Neural progenitor cell (in vitro differentiated cells): ENCODE measurements at regions not wholly inside any gene's neighbourhood (a gene's known extent, or its start where the extent isn't known, plus 50 kb on each side); places are given as distances from the start of the nearest gene placed in this dataset.

ENCODE experiments used
- DNase-seq: peaks from one replicate; pipeline ENCODE4 v3.0.0-alpha.2; 2016; ENCODE audit warnings: low spot score
- H2AFZ ChIP-seq: fragments of 200-600 bp; sonication (generic); replicated peaks from 2 replicates; pipeline ENCODE4 v1.6.1; 2016; ENCODE audit warnings: antibody characterized with exemption
- H3F3A ChIP-seq: fragments of 200-600 bp; sonication (generic); 2 replicates; pipeline ENCODE4 v1.6.1; 2016; ENCODE audit warnings: antibody characterized with exemption, low read depth
- H3K27ac ChIP-seq: fragments of 200-600 bp; sonication (generic); 2 replicates; pipeline ENCODE4 v1.5.1; 2016; ENCODE audit warnings: mild to moderate bottlenecking
- H3K27me3 ChIP-seq: fragments of 200-600 bp; sonication (generic); 2 replicates; pipeline ENCODE4 v1.6.1; 2016; ENCODE audit warnings: mild to moderate bottlenecking, moderate library complexity
- H3K36me3 ChIP-seq: fragments of 200-600 bp; sonication (generic); 2 replicates; pipeline ENCODE4 v1.5.1; 2016
- H3K4me1 ChIP-seq: fragments of 200-600 bp; sonication (generic); 2 replicates; pipeline ENCODE4 v1.6.1; 2016; ENCODE audit warnings: mixed run types
- H3K4me2 ChIP-seq: fragments of 200-600 bp; sonication (generic); 2 replicates; pipeline ENCODE4 v1.6.1; 2016
- H3K4me3 ChIP-seq: fragments of 200-600 bp; sonication (generic); 2 replicates; pipeline ENCODE4 v1.5.1; 2016
- H3K79me2 ChIP-seq: fragments of 200-600 bp; sonication (generic); 2 replicates; pipeline ENCODE4 v1.6.1; 2016; ENCODE audit warnings: low read depth
- H3K9ac ChIP-seq: fragments of 200-600 bp; sonication (generic); 2 replicates; pipeline ENCODE4 v1.6.1; 2016
- H3K9me3 ChIP-seq: fragments of 200-600 bp; sonication (generic); 2 replicates; pipeline ENCODE4 v1.5.1; 2016; ENCODE audit warnings: low read depth
- H4K20me1 ChIP-seq: fragments of 200-600 bp; sonication (generic); 2 replicates; pipeline ENCODE4 v1.6.1; 2016; ENCODE audit warnings: low read depth
- H3K27ac Mint-ChIP-seq: 3 replicates; pipeline ENCODE4 v1.8.0; 2021; ENCODE audit warnings: mixed read lengths
- H3K27me3 Mint-ChIP-seq: 2 replicates; pipeline ENCODE4 v1.8.0; 2022; ENCODE audit warnings: low read depth, mild to moderate bottlenecking, inconsistent platforms, moderate library complexity, mixed read lengths; ENCODE audit not compliant: insufficient read depth
- H3K36me3 Mint-ChIP-seq: 3 replicates; pipeline ENCODE4 v1.8.0; 2021; ENCODE audit warnings: mixed read lengths
- H3K4me1 Mint-ChIP-seq: 3 replicates; pipeline ENCODE4 v1.8.0; 2021; ENCODE audit warnings: mixed read lengths
- H3K4me3 Mint-ChIP-seq: 3 replicates; pipeline ENCODE4 v1.8.0; 2021; ENCODE audit warnings: mild to moderate bottlenecking, moderate library complexity, mixed read lengths
- H3K9me3 Mint-ChIP-seq: 3 replicates; pipeline ENCODE4 v1.8.0; 2020; ENCODE audit warnings: mixed read lengths
- EZH2 ChIP-seq: fragments of 200-600 bp; sonication (generic); IDR thresholded peaks from 2 replicates; pipeline ENCODE4 v1.6.1; 2017; ENCODE audit warnings: antibody characterized with exemption, mild to moderate bottlenecking, moderate library complexity
- EZH2phosphoT487 ChIP-seq: fragments of 200-600 bp; sonication (generic); IDR thresholded peaks from 2 replicates; pipeline ENCODE4 v1.6.1; 2017; ENCODE audit warnings: antibody characterized with exemption
- TF ChIP-seq, protein P1 (sequence below): fragments of 200-600 bp; sonication (generic); IDR thresholded peaks from 2 replicates; pipeline ENCODE4 v1.5.1; 2017; ENCODE audit warnings: antibody characterized with exemption, mild to moderate bottlenecking

DNA sequence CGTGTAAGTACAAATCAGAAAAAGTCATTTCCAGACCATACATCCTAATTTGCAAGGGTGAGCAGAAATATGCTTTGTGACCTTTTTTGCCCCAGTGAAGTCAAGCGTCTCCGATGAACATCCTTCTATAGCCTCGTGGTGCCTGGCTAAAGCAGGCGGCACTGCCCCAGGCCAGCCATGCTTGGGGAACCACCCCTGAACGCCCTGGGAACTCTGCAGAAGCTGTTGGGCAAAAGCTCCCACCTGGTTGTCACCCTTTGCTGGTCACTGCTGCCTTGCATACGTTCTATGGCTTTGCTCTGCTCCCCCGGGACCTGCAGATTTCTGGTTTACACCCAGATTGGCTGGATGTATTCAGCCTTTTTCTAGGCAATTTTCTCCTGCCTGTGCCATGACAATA is 256.4 kb downstream of the SS18 start:
- no peak overlapping the region for H2AFZ ChIP-seq
- H3K4me1 ChIP-seq = peaks cover 4% of the 10 kb centered on the region
- no peak overlapping the region for H3K4me3 ChIP-seq
- H3K36me3 ChIP-seq = no peaks in the 10 kb centered on the region
- no peak overlapping the region for H3K9ac ChIP-seq
- TF ChIP-seq EZH2 = no peak
- TF ChIP-seq, protein P1, sequence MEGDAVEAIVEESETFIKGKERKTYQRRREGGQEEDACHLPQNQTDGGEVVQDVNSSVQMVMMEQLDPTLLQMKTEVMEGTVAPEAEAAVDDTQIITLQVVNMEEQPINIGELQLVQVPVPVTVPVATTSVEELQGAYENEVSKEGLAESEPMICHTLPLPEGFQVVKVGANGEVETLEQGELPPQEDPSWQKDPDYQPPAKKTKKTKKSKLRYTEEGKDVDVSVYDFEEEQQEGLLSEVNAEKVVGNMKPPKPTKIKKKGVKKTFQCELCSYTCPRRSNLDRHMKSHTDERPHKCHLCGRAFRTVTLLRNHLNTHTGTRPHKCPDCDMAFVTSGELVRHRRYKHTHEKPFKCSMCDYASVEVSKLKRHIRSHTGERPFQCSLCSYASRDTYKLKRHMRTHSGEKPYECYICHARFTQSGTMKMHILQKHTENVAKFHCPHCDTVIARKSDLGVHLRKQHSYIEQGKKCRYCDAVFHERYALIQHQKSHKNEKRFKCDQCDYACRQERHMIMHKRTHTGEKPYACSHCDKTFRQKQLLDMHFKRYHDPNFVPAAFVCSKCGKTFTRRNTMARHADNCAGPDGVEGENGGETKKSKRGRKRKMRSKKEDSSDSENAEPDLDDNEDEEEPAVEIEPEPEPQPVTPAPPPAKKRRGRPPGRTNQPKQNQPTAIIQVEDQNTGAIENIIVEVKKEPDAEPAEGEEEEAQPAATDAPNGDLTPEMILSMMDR = no peak
- no peak for TF ChIP-seq EZH2phosphoT487
- Mint-ChIP-seq H3K36me3 (no peaks in the 10 kb centered on the region), H3K27me3 (peaks cover 4% of the 10 kb centered on the region), H3K4me3 (no peak overlapping the region), H3K4me1 (peaks cover 24% of the 10 kb centered on the region), H3K27ac (no peak overlapping the region), H3K9me3 (no peaks in the 10 kb centered on the region)
- H3K27me3 ChIP-seq = no peaks in the 10 kb centered on the region
- no peaks in the 10 kb centered on the region for H3K79me2 ChIP-seq
- no peaks in the 10 kb centered on the region for H3F3A ChIP-seq
- no peak for DNase-seq
- no peak overlapping the region for H3K4me2 ChIP-seq
- H4K20me1 ChIP-seq = no peaks in the 10 kb centered on the region
- no peak overlapping the region for H3K27ac ChIP-seq
- no peaks in the 10 kb centered on the region for H3K9me3 ChIP-seq

DNA sequence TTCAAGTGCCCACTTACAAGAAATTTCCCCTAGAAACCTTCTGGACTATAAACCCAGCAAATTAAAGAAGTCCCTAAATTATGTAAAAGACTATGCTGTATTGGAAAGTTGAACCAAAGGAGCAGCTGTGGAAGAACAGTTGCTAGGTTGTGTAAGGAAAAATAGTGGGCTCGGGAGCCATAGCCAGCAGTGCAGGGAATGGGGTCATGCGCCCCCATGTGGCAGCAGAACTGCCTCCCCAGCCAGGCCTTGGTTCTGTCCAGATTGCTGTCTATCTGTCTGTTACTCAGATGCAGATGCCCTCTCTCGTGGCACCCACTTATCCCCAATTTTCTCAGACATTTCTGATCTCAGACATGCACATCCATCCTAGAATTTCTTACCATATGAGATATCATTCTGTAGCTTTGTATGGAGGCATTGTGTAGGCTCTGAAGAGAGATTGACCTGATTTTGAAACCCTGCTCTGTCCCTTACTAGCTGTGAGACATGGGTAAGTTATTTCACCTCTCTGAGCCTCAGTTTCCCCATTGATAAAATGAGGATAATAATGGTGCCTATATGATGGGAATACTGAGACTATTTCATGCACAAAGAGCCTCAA is 258.3 kb downstream of the SS18 start:
- peak; percentile 82 for DNase-seq
- Histone ChIP-seq H3K9me3 (no peaks in the 10 kb centered on the region), H3F3A (no peaks in the 10 kb centered on the region), H3K27ac (no peak overlapping the region), H3K27me3 (no peaks in the 10 kb centered on the region), H3K79me2 (no peaks in the 10 kb centered on the region), H3K4me1 (peaks cover 12% of the 10 kb centered on the region), H3K4me2 (no peak overlapping the region), H2AFZ (no peak overlapping the region), H3K4me3 (no peak overlapping the region), H3K36me3 (no peaks in the 10 kb centered on the region), H4K20me1 (no peaks in the 10 kb centered on the region), H3K9ac (no peak overlapping the region)
- no peaks in the 10 kb centered on the region for H3K9me3 Mint-ChIP-seq
- H3K27ac Mint-ChIP-seq = peak overlapping the region; percentile 85
- TF ChIP-seq EZH2 (no peak), EZH2phosphoT487 (no peak)
- TF ChIP-seq, protein P1 = peak; percentile 95
- peaks cover 4% of the 10 kb centered on the region for H3K27me3 Mint-ChIP-seq
- no peak overlapping the region for H3K4me3 Mint-ChIP-seq
- H3K4me1 Mint-ChIP-seq = peaks cover 44% of the 10 kb centered on the region
- no peaks in the 10 kb centered on the region for H3K36me3 Mint-ChIP-seq

DNA sequence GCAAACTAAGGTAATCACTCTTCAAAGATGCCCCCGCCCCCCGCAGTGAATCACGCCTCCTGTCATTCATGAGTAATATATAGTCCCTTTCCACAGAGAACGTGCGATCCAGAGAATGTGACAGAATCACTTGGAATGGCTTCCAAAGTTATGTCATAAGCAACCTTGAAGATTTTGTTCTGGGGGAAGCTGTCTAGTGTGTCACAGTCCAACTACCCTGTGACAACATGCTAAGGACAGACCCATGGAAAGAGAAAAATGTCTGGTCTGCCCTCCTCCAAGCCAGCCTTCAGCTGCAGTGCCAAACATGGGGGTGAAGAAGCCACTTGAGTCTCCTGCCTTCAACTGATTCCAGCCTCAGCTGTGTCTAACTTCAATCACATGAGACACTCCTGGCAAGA is 259.1 kb downstream of the SS18 start:
- H3K4me1 ChIP-seq = peaks cover 12% of the 10 kb centered on the region
- no peaks in the 10 kb centered on the region for H3K79me2 ChIP-seq
- H3K27ac ChIP-seq = no peak overlapping the region
- no peak overlapping the region for H3K4me3 ChIP-seq
- no peak overlapping the region for H3K9ac ChIP-seq
- Mint-ChIP-seq H3K36me3 (no peaks in the 10 kb centered on the region), H3K27me3 (peaks cover 7% of the 10 kb centered on the region), H3K9me3 (no peaks in the 10 kb centered on the region), H3K27ac (peak overlapping the region; percentile 85), H3K4me3 (no peak overlapping the region), H3K4me1 (peaks cover 51% of the 10 kb centered on the region)
- H3K9me3 ChIP-seq = no peaks in the 10 kb centered on the region
- H3F3A ChIP-seq = no peaks in the 10 kb centered on the region
- TF ChIP-seq, protein P1 = no peak
- TF ChIP-seq EZH2 = no peak
- no peaks in the 10 kb centered on the region for H3K27me3 ChIP-seq
- no peak overlapping the region for H2AFZ ChIP-seq
- no peaks in the 10 kb centered on the region for H3K36me3 ChIP-seq
- no peak overlapping the region for H3K4me2 ChIP-seq
- H4K20me1 ChIP-seq = no peaks in the 10 kb centered on the region
- DNase-seq = no peak
